Effector memory CD4-positive, alpha-beta T cell (primary cell): ENCODE measurements at regions not wholly inside any gene's neighbourhood (a gene's known extent, or its start where the extent isn't known, plus 50 kb on each side); places are given as distances from the start of the nearest gene placed in this dataset.

Experiments
- DNase-seq, 3 donors: peaks; one replicate each; pipeline ENCODE4 v3.0.0-alpha.2; 2020
- H3K27ac ChIP-seq: 2 replicates; pipeline ENCODE4 v1.7.0; 2013; ENCODE audit warnings: mild to moderate bottlenecking, low read length, moderate library complexity; ENCODE audit not compliant: insufficient read depth, poor library complexity, severe bottlenecking
- H3K27me3 ChIP-seq: replicated peaks from 2 replicates; pipeline ENCODE4 v1.7.0; 2013; ENCODE audit warnings: mild to moderate bottlenecking, low read length; ENCODE audit not compliant: insufficient read depth, control insufficient read depth, poor library complexity, severe bottlenecking
- H3K36me3 ChIP-seq: 2 replicates; pipeline ENCODE4 v1.7.0; 2013; ENCODE audit warnings: mild to moderate bottlenecking, low read length, moderate library complexity; ENCODE audit not compliant: control insufficient read depth, insufficient read depth
- H3K4me1 ChIP-seq: 2 replicates; pipeline ENCODE4 v1.7.0; 2013; ENCODE audit warnings: low read length, mild to moderate bottlenecking; ENCODE audit not compliant: control insufficient read depth, insufficient read depth, poor library complexity, severe bottlenecking
- H3K4me3 ChIP-seq: 2 replicates; pipeline ENCODE4 v1.7.0; 2013; ENCODE audit warnings: low read length, low read depth, mild to moderate bottlenecking; ENCODE audit not compliant: insufficient read depth, poor library complexity, severe bottlenecking
- H3K9me3 ChIP-seq: 2 replicates; pipeline ENCODE4 v1.7.0; 2013; ENCODE audit warnings: mild to moderate bottlenecking, low read length, moderate library complexity; ENCODE audit not compliant: control insufficient read depth

GRCh38 chr14:95456281-95456680 is 60.2 kb downstream of the SYNE3 start:
- Histone ChIP-seq H3K27me3 (no peaks in the 10 kb centered on the region), H3K36me3 (peaks cover 62% of the 10 kb centered on the region), H3K9me3 (no peaks in the 10 kb centered on the region), H3K27ac (no peak overlapping the region), H3K4me1 (peaks cover under 1% of the 10 kb centered on the region), H3K4me3 (no peak overlapping the region)
- DNase-seq, result no peak

GRCh38 chr14:95455246-95455645 is 61.2 kb downstream of the SYNE3 start:
- no peak for DNase-seq
- no peak overlapping the region for H3K4me3 ChIP-seq
- H3K9me3 ChIP-seq, result no peaks in the 10 kb centered on the region
- H3K27me3 ChIP-seq, result no peaks in the 10 kb centered on the region
- no peak overlapping the region for H3K27ac ChIP-seq
- no peaks in the 10 kb centered on the region for H3K4me1 ChIP-seq
- H3K36me3 ChIP-seq, result peaks cover 69% of the 10 kb centered on the region

- Histone ChIP-seq H3K27me3 (no peaks in the 10 kb centered on the region), H3K36me3 (peaks cover 79% of the 10 kb centered on the region), H3K9me3 (no peaks in the 10 kb centered on the region), H3K4me3 (no peak overlapping the region), H3K27ac (no peak overlapping the region), H3K4me1 (no peaks in the 10 kb centered on the region)
- DNase-seq, result no peak
Observed at GRCh38 chr14:95453713-95453980, 62.8 kb downstream of the SYNE3 start.

- peaks cover 85% of the 10 kb centered on the region for H3K36me3 ChIP-seq
- no peaks in the 10 kb centered on the region for H3K9me3 ChIP-seq
- H3K27ac ChIP-seq, result no peak overlapping the region
- H3K4me1 ChIP-seq, result no peaks in the 10 kb centered on the region
- DNase-seq, result no peak
- no peaks in the 10 kb centered on the region for H3K27me3 ChIP-seq
- no peak overlapping the region for H3K4me3 ChIP-seq
Observed at GRCh38 chr14:95452893-95453712, 63.3 kb downstream of the SYNE3 start.

- H3K27me3 ChIP-seq, result no peaks in the 10 kb centered on the region
- no peak overlapping the region for H3K27ac ChIP-seq
- H3K4me1 ChIP-seq, result no peaks in the 10 kb centered on the region
- H3K9me3 ChIP-seq, result no peaks in the 10 kb centered on the region
- DNase-seq, result no peak
- peaks cover 92% of the 10 kb centered on the region for H3K36me3 ChIP-seq
- H3K4me3 ChIP-seq, result no peak overlapping the region
Observed at GRCh38 chr14:95452176-95452892, 64.1 kb downstream of the SYNE3 start.

GRCh38 chr14:95449131-95449530 is 67.3 kb downstream of the SYNE3 start:
- DNase-seq, result no peak
- Histone ChIP-seq H3K9me3 (no peaks in the 10 kb centered on the region), H3K27me3 (no peaks in the 10 kb centered on the region), H3K36me3 (peaks cover 93% of the 10 kb centered on the region), H3K27ac (no peak overlapping the region), H3K4me3 (no peak overlapping the region), H3K4me1 (no peaks in the 10 kb centered on the region)

- peaks cover 73% of the 10 kb centered on the region for H3K36me3 ChIP-seq
- no peaks in the 10 kb centered on the region for H3K9me3 ChIP-seq
- H3K27me3 ChIP-seq, result no peaks in the 10 kb centered on the region
- no peak overlapping the region for H3K4me3 ChIP-seq
- H3K27ac ChIP-seq, result no peak overlapping the region
- DNase-seq, result no peak
- H3K4me1 ChIP-seq, result no peaks in the 10 kb centered on the region
Observed at GRCh38 chr14:95446470-95446869, 70.0 kb downstream of the SYNE3 start.

- Histone ChIP-seq H3K4me1 (no peaks in the 10 kb centered on the region), H3K27ac (no peak overlapping the region), H3K4me3 (no peak overlapping the region), H3K36me3 (peaks cover 66% of the 10 kb centered on the region), H3K9me3 (no peaks in the 10 kb centered on the region), H3K27me3 (no peaks in the 10 kb centered on the region)
- no peak for DNase-seq
Observed at GRCh38 chr14:95445676-95446075, 70.8 kb downstream of the SYNE3 start.

GRCh38 chr14:95445161-95445560 is 71.3 kb downstream of the SYNE3 start:
- Histone ChIP-seq H3K4me3 (no peak overlapping the region), H3K27me3 (no peaks in the 10 kb centered on the region), H3K4me1 (no peaks in the 10 kb centered on the region), H3K36me3 (peaks cover 62% of the 10 kb centered on the region), H3K27ac (no peak overlapping the region), H3K9me3 (no peaks in the 10 kb centered on the region)
- DNase-seq, result no peak
